COLO668 (cell line): ENCODE measurements at regions not wholly inside any gene's neighbourhood (a gene's known extent, or its start where the extent isn't known, plus 50 kb on each side); places are given as distances from the start of the nearest gene placed in this dataset.
"Not testable (repeated sequence)": the region's sequence is repeated elsewhere in the genome, so short reads cannot be mapped to it uniquely, and the experiment has no call there.

Experiments
- DNase-seq: peaks from one replicate; lab custom pipeline; 2025; ENCODE audit not compliant: unreplicated experiment; lab: John Stamatoyannopoulos, UW

- DNase-seq, result no peak
Observed at GRCh38 chr4:134911941-134912340, 710.4 kb upstream of the PABPC4L start.

- no peak for DNase-seq
Observed at GRCh38 chr4:134906404-134907023, 704.9 kb upstream of the PABPC4L start.

GRCh38 chr4:134905061-134905460, 703.5 kb upstream of the PABPC4L start:
- DNase-seq, result no peak

GRCh38 chr4:134888156-134888555, 686.6 kb upstream of the PABPC4L start:
- no peak for DNase-seq

GRCh38 chr4:134885436-134885835, 683.8 kb upstream of the PABPC4L start:
- DNase-seq, result no peak

GRCh38 chr4:134883831-134884449, 682.4 kb upstream of the PABPC4L start:
- no peak for DNase-seq

- DNase-seq, result no peak
Observed at GRCh38 chr4:134879019-134879418, 677.4 kb upstream of the PABPC4L start.

GRCh38 chr4:134867027-134867426, 665.4 kb upstream of the PABPC4L start:
- DNase-seq, result no peak

- DNase-seq, result no peak
Observed at GRCh38 chr4:134865675-134866074, 664.1 kb upstream of the PABPC4L start.

GRCh38 chr4:134862116-134862515, 660.5 kb upstream of the PABPC4L start:
- DNase-seq, result no peak

- no peak for DNase-seq
Observed at GRCh38 chr4:134848681-134849080, 647.1 kb upstream of the PABPC4L start.

- DNase-seq, result not testable (repeated sequence)
Observed at GRCh38 chr4:134830741-134831140, 629.2 kb upstream of the PABPC4L start.

GRCh38 chr4:134812611-134813010, 611.0 kb upstream of the PABPC4L start:
- no peak for DNase-seq

- no peak for DNase-seq
Observed at GRCh38 chr4:134807231-134807745, 605.7 kb upstream of the PABPC4L start.

- no peak for DNase-seq
Observed at GRCh38 chr4:134798573-134798972, 597.0 kb upstream of the PABPC4L start.

GRCh38 chr4:134787315-134787714, 585.7 kb upstream of the PABPC4L start:
- DNase-seq, result no peak

GRCh38 chr4:134780244-134780643, 578.7 kb upstream of the PABPC4L start:
- DNase-seq, result no peak

GRCh38 chr4:134777606-134778005, 576.0 kb upstream of the PABPC4L start:
- no peak for DNase-seq

GRCh38 chr4:134773497-134774000, 572.0 kb upstream of the PABPC4L start:
- DNase-seq, result no peak

- no peak for DNase-seq
Observed at GRCh38 chr4:134762053-134762452, 560.5 kb upstream of the PABPC4L start.

GRCh38 chr4:134756421-134756820, 554.8 kb upstream of the PABPC4L start:
- DNase-seq, result no peak

- no peak for DNase-seq
Observed at GRCh38 chr4:134754301-134755019, 552.9 kb upstream of the PABPC4L start.
